ENCODE measurements at regions not wholly inside any gene's neighbourhood (a gene's known extent, or its start where the extent isn't known, plus 50 kb on each side); places are given as distances from the start of the nearest gene placed in this dataset.

- TF ChIP-seq, protein P1, sequence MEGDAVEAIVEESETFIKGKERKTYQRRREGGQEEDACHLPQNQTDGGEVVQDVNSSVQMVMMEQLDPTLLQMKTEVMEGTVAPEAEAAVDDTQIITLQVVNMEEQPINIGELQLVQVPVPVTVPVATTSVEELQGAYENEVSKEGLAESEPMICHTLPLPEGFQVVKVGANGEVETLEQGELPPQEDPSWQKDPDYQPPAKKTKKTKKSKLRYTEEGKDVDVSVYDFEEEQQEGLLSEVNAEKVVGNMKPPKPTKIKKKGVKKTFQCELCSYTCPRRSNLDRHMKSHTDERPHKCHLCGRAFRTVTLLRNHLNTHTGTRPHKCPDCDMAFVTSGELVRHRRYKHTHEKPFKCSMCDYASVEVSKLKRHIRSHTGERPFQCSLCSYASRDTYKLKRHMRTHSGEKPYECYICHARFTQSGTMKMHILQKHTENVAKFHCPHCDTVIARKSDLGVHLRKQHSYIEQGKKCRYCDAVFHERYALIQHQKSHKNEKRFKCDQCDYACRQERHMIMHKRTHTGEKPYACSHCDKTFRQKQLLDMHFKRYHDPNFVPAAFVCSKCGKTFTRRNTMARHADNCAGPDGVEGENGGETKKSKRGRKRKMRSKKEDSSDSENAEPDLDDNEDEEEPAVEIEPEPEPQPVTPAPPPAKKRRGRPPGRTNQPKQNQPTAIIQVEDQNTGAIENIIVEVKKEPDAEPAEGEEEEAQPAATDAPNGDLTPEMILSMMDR (IDR thresholded peaks at IDR 0.05): no peak
- TF ChIP-seq POLR2A (IDR thresholded peaks at IDR 0.05): no peak
Measured at GRCh38 chr21:16872616-16873015, 640.2 kb upstream of the CXADR start.
